GM12878 (cell line): ENCODE measurements at regions not wholly inside any gene's neighbourhood (a gene's known extent, or its start where the extent isn't known, plus 50 kb on each side); places are given as distances from the start of the nearest gene placed in this dataset.

ENCODE experiments used
- ATF3 ChIP-seq: IDR thresholded peaks from 2 replicates; pipeline ENCODE4 v1.6.1; 2011; ENCODE audit warnings: low read depth, mild to moderate bottlenecking, low read length, moderate library complexity, borderline replicate concordance; ENCODE audit errors: extremely low read depth
- CREM ChIP-seq: IDR thresholded peaks from 2 replicates; pipeline ENCODE4 v1.6.1; 2014; ENCODE audit warnings: antibody characterized with exemption, low read depth
- NBN ChIP-seq: fragments of 450-650 bp; IDR thresholded peaks from 2 replicates; pipeline ENCODE4 v1.6.1; 2016
- NFIC ChIP-seq: IDR thresholded peaks from 2 replicates; pipeline ENCODE4 v1.6.1; 2012; ENCODE audit warnings: low read depth, mild to moderate bottlenecking, inconsistent platforms, low read length, moderate library complexity
- PAX8 ChIP-seq: fragments of 450-650 bp; IDR thresholded peaks from 2 replicates; pipeline ENCODE4 v1.6.1; 2017; ENCODE audit warnings: mild to moderate bottlenecking, moderate library complexity
- POLR2A ChIP-seq: IDR thresholded peaks from 2 replicates; pipeline ENCODE4 v1.6.1; 2011; ENCODE audit warnings: low read depth, mild to moderate bottlenecking, low read length
- TF ChIP-seq, protein P1 (sequence below), 3 experiments: IDR thresholded peaks in 2 of 3; conservative IDR thresholded peaks in 1 of 3; 2 replicates each; pipeline ENCODE4 v1.5.1; 2011; ENCODE audit warnings: low read depth in 3 of 3, low read length in 3 of 3, mild to moderate bottlenecking in 3 of 3, control low read depth in 2 of 3, moderate library complexity in 2 of 3, inconsistent platforms in 1 of 3, mixed read lengths in 1 of 3; ENCODE audit not compliant: control insufficient read depth in 2 of 3, insufficient read depth in 1 of 3; ENCODE audit errors: extremely low read depth in 1 of 3
- TF ChIP-seq, protein P2 (sequence below): IDR thresholded peaks from 2 replicates; pipeline ENCODE4 v1.6.1; 2011; ENCODE audit warnings: low read depth, low read length, improper control_type of control experiment, borderline replicate concordance

- TF ChIP-seq ATF3 (no peak), NFIC (no peak), CREM (no peak), NBN (no peak), PAX8 (no peak), POLR2A (no peak)
- TF ChIP-seq, protein P1, sequence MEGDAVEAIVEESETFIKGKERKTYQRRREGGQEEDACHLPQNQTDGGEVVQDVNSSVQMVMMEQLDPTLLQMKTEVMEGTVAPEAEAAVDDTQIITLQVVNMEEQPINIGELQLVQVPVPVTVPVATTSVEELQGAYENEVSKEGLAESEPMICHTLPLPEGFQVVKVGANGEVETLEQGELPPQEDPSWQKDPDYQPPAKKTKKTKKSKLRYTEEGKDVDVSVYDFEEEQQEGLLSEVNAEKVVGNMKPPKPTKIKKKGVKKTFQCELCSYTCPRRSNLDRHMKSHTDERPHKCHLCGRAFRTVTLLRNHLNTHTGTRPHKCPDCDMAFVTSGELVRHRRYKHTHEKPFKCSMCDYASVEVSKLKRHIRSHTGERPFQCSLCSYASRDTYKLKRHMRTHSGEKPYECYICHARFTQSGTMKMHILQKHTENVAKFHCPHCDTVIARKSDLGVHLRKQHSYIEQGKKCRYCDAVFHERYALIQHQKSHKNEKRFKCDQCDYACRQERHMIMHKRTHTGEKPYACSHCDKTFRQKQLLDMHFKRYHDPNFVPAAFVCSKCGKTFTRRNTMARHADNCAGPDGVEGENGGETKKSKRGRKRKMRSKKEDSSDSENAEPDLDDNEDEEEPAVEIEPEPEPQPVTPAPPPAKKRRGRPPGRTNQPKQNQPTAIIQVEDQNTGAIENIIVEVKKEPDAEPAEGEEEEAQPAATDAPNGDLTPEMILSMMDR (IDR thresholded peaks at IDR 0.05 in 2 of 3, conservative IDR thresholded peaks at IDR 0.05 in 1 of 3; ENCODE audit: control insufficient read depth in 2 of 3, extremely low read depth in 1 of 3, insufficient read depth in 1 of 3, low read depth in 3 of 3, low read length in 3 of 3), result no peak
- TF ChIP-seq, protein P2, sequence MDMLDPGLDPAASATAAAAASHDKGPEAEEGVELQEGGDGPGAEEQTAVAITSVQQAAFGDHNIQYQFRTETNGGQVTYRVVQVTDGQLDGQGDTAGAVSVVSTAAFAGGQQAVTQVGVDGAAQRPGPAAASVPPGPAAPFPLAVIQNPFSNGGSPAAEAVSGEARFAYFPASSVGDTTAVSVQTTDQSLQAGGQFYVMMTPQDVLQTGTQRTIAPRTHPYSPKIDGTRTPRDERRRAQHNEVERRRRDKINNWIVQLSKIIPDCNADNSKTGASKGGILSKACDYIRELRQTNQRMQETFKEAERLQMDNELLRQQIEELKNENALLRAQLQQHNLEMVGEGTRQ, result no peak
Measured at GRCh38 chr5:18142831-18143230, 508.6 kb downstream of the TAF11L14 start.
